HCT116 (cell line): ENCODE measurements at regions not wholly inside any gene's neighbourhood (a gene's known extent, or its start where the extent isn't known, plus 50 kb on each side); places are given as distances from the start of the nearest gene placed in this dataset.

Experiments
- ATAC-seq: fragments of 200-7000 bp; cut with Tn5 transposase; 2 replicates; pipeline ENCODE4 v1.9.1; 2020; ENCODE audit warnings: mild to moderate bottlenecking, moderate library complexity
- BruUV-seq: library from RNA; stranded (reverse); fragments of 400-500 nt; replicated peaks from 2 replicates; lab custom pipeline; 2021; lab: Mats Ljungman, UMichigan
- CTCF ChIA-PET: fragments of 300-600 bp; sonication (Branson Sonifier 250); formaldehyde crosslinking; loops from one replicate; lab custom pipeline; 2021; ENCODE audit warnings: antibody characterized with exemption; lab: Charles Lee
- POLR2A ChIA-PET: fragments of 300-600, 350-600 bp; sonication (Branson Sonifier 250); formaldehyde crosslinking; loops from one replicate; lab custom pipeline; 2021; ENCODE audit warnings: antibody characterized with exemption; lab: Charles Lee
- RAD21 ChIA-PET, 2 experiments: fragments of 300-600 bp; sonication (Branson Sonifier 250); formaldehyde crosslinking; loops; one replicate each; lab custom pipeline; 2023; ENCODE audit warnings: low total read pairs in 2 of 2; ENCODE audit not compliant: uncharacterized antibody in 2 of 2, unreplicated experiment in 2 of 2, low non-redundant PET in 1 of 2; lab: Charles Lee
- DNase-seq: peaks from one replicate; pipeline ENCODE4 v3.0.0-alpha.2; 2010; ENCODE audit warnings: low read depth, low spot score
- H2AFZ ChIP-seq: fragments of 200-600 bp; shearing (Covaris generic), sonication (generic); 2 replicates; pipeline ENCODE4 v1.6.1; 2017; ENCODE audit warnings: low read depth, mixed run types, mixed read lengths, antibody characterized with exemption, low read length; ENCODE audit not compliant: poor library complexity, severe bottlenecking
- H3K27ac ChIP-seq: 2 replicates; pipeline ENCODE4 v1.5.1; 2012; ENCODE audit warnings: low read depth, low read length
- H3K27me3 ChIP-seq: fragments of 200-600 bp; sonication (generic); 2 replicates; pipeline ENCODE4 v1.6.1; 2016; ENCODE audit warnings: mixed run types, low read length, mixed read lengths; ENCODE audit not compliant: insufficient read depth
- H3K36me3 ChIP-seq, 2 experiments: fragments of 200-500 bp in 1 of 2; fragments of 200-600 bp in 1 of 2; sonication (Bioruptor generic) in 1 of 2; sonication (generic) in 1 of 2; 2 replicates each; pipeline versions ENCODE4 v1.5.1 to v1.6.1; 2014 to 2016; ENCODE audit warnings: low read length in 2 of 2, inconsistent platforms in 1 of 2, mixed read lengths in 1 of 2, mixed run types in 1 of 2; ENCODE audit not compliant: insufficient read depth in 2 of 2, control insufficient read depth in 1 of 2
- H3K4me1 ChIP-seq, 2 experiments: fragments of 200-600 bp in 1 of 2; sonication (generic) in 1 of 2; 2 replicates each; pipeline versions ENCODE4 v1.5.1 to v1.6.1; 2012 to 2017; ENCODE audit warnings: low read length in 2 of 2, inconsistent platforms in 1 of 2, mild to moderate bottlenecking in 1 of 2, mixed read lengths in 1 of 2, mixed run types in 1 of 2, moderate library complexity in 1 of 2; ENCODE audit not compliant: insufficient read depth in 2 of 2, control insufficient read depth in 1 of 2
- H3K4me2 ChIP-seq: fragments of 200-600 bp; sonication (generic); 2 replicates; pipeline ENCODE4 v1.6.1; 2017; ENCODE audit warnings: mixed run types, low read length, mixed read lengths
- H3K4me3 ChIP-seq, 2 experiments: fragments of 200-600 bp in 1 of 2; sonication (generic) in 1 of 2; replicated peaks in 1 of 2; 2 replicates each; pipeline ENCODE4 v1.5.1; 2011 to 2016; ENCODE audit warnings: low read length in 2 of 2, control low read depth in 1 of 2, low read depth in 1 of 2, mild to moderate bottlenecking in 1 of 2, mixed read lengths in 1 of 2, mixed run types in 1 of 2
- H3K79me2 ChIP-seq: fragments of 200-600 bp; sonication (generic); 2 replicates; pipeline ENCODE4 v1.6.1; 2017; ENCODE audit warnings: mild to moderate bottlenecking, mixed run types, low read length, moderate library complexity, mixed read lengths; ENCODE audit not compliant: insufficient read depth
- H3K9ac ChIP-seq: fragments of 200-600 bp; sonication (generic); 2 replicates; pipeline ENCODE4 v1.6.1; 2016; ENCODE audit warnings: low read length, mixed read lengths
- H3K9me2 ChIP-seq: fragments of 200-600 bp; sonication (generic), shearing (Covaris generic); 2 replicates; pipeline ENCODE4 v1.6.1; 2017; ENCODE audit warnings: mixed run types, mild to moderate bottlenecking, moderate library complexity; ENCODE audit not compliant: insufficient read depth
- H3K9me3 ChIP-seq, 2 experiments: fragments of 200-500 bp in 1 of 2; fragments of 200-600 bp in 1 of 2; sonication (Bioruptor generic) in 1 of 2; sonication (generic) in 1 of 2; 2 replicates each; pipeline ENCODE4 v1.6.1; 2014 to 2017; ENCODE audit warnings: low read length in 2 of 2, mixed read lengths in 2 of 2, inconsistent platforms in 1 of 2, low read depth in 1 of 2, mild to moderate bottlenecking in 1 of 2, mixed run types in 1 of 2, moderate library complexity in 1 of 2; ENCODE audit not compliant: control insufficient read depth in 1 of 2, insufficient read depth in 1 of 2
- H4K20me1 ChIP-seq: fragments of 200-600 bp; sonication (generic), shearing (Covaris generic); 2 replicates; pipeline ENCODE4 v1.6.1; 2017; ENCODE audit warnings: mixed run types, mild to moderate bottlenecking, moderate library complexity; ENCODE audit not compliant: insufficient read depth
- CBX3 ChIP-seq: IDR thresholded peaks from 2 replicates; pipeline ENCODE4 v1.6.1; 2012; ENCODE audit warnings: low read depth
- CEBPB ChIP-seq: IDR thresholded peaks from 2 replicates; pipeline ENCODE4 v1.6.1; 2012; ENCODE audit warnings: low read depth
- CTCF ChIP-seq, 3 experiments: fragments of 200-600 bp in 1 of 3; sonication (generic) in 1 of 3; IDR thresholded peaks in 2 of 3; conservative IDR thresholded peaks in 1 of 3; 2 replicates each; pipeline ENCODE4 v1.5.1; 2012 to 2017; ENCODE audit warnings: low read depth in 2 of 3, low read length in 2 of 3, antibody characterized with exemption in 1 of 3, borderline replicate concordance in 1 of 3, control low read depth in 1 of 3, mild to moderate bottlenecking in 1 of 3, mixed read lengths in 1 of 3, mixed run types in 1 of 3, moderate library complexity in 1 of 3; ENCODE audit not compliant: insufficient read depth in 1 of 3
- EGR1 ChIP-seq: IDR thresholded peaks from 2 replicates; pipeline ENCODE4 v1.6.1; 2012; ENCODE audit warnings: low read depth
- ELF1 ChIP-seq: IDR thresholded peaks from 2 replicates; pipeline ENCODE4 v1.6.1; 2012; ENCODE audit warnings: low read depth, borderline replicate concordance
- EZH2 ChIP-seq: fragments of 200-600 bp; sonication (generic); IDR thresholded peaks from 2 replicates; pipeline ENCODE4 v1.6.1; 2017; ENCODE audit warnings: antibody characterized with exemption, mixed run types
- EZH2phosphoT487 ChIP-seq: fragments of 200-600 bp; IDR thresholded peaks from 2 replicates; pipeline ENCODE4 v1.6.1; 2018; ENCODE audit warnings: antibody characterized with exemption, borderline replicate concordance
- FOSL1 ChIP-seq: IDR thresholded peaks from 2 replicates; pipeline ENCODE4 v1.6.1; 2012; ENCODE audit warnings: low read depth
- JUND ChIP-seq: IDR thresholded peaks from 2 replicates; pipeline ENCODE4 v1.6.1; 2012
- MAX ChIP-seq: IDR thresholded peaks from 2 replicates; pipeline ENCODE4 v1.6.1; 2012
- RAD21 ChIP-seq: IDR thresholded peaks from 2 replicates; pipeline ENCODE4 v1.6.1; 2012; ENCODE audit warnings: low read depth, mild to moderate bottlenecking
- REST ChIP-seq: IDR thresholded peaks from 2 replicates; pipeline ENCODE4 v1.6.1; 2012; ENCODE audit warnings: low read depth
- SIN3A ChIP-seq: IDR thresholded peaks from 2 replicates; pipeline ENCODE4 v1.6.1; 2012; ENCODE audit warnings: low read depth
- SP1 ChIP-seq: IDR thresholded peaks from 2 replicates; pipeline ENCODE4 v1.6.1; 2012; ENCODE audit warnings: low read depth
- SRF ChIP-seq: IDR thresholded peaks from 2 replicates; pipeline ENCODE4 v1.6.1; 2012; ENCODE audit warnings: low read depth
- TCF7L2 ChIP-seq: IDR thresholded peaks from 2 replicates; pipeline ENCODE4 v1.7.0; 2011; ENCODE audit warnings: borderline replicate concordance, inconsistent platforms; ENCODE audit not compliant: insufficient read depth, insufficient read length; ENCODE audit errors: extremely low read depth
- ZBTB33 ChIP-seq: IDR thresholded peaks from 2 replicates; pipeline ENCODE4 v1.6.1; 2011; ENCODE audit warnings: mild to moderate bottlenecking, low read length, moderate library complexity; ENCODE audit not compliant: insufficient replicate concordance; ENCODE audit errors: extremely low read depth
- ZFX ChIP-seq: fragments of 450-650 bp; IDR thresholded peaks from 2 replicates; pipeline ENCODE4 v1.6.1; 2017
- ZNF274 ChIP-seq: fragments of 200-500 bp; sonication (Bioruptor generic); IDR thresholded peaks from 2 replicates; pipeline ENCODE4 v1.6.1; 2014; ENCODE audit warnings: mild to moderate bottlenecking, low read depth, low read length, inconsistent platforms
- intact Hi-C: fragments of 100-400 bp; cut with micrococcal nuclease; formaldehyde crosslinking; loops from 2 replicates; pipeline ENCODE4 v1.10.0; 2022

GRCh38 chr5:110925398-110925797 is 146.1 kb upstream of the TSLP start:
- ATAC-seq: no peak
- Histone ChIP-seq H3K27ac (no peak overlapping the region), H3K79me2 (no peaks in the 10 kb centered on the region), H3K4me2 (no peak overlapping the region), H3K4me3 (no peak overlapping the region), H3K9me2 (no peaks in the 10 kb centered on the region), H3K27me3 (no peaks in the 10 kb centered on the region), H4K20me1 (no peaks in the 10 kb centered on the region), H3K9ac (no peak overlapping the region), H2AFZ (no peak overlapping the region), H3K4me1 (no peaks in the 10 kb centered on the region), H3K9me3 (no peaks in the 10 kb centered on the region), H3K36me3 (no peaks in the 10 kb centered on the region)
- ChIA-PET RAD21 (no interaction called here), POLR2A (no interaction called here), CTCF (no interaction called here)
- DNase-seq: no peak
- no TSS peak for BruUV-seq
- intact Hi-C loops: no loop called here
- TF ChIP-seq ZNF274: no peak
- no peak for TF ChIP-seq ZFX
- TF ChIP-seq FOSL1: no peak
- TF ChIP-seq REST: no peak
- TF ChIP-seq SRF: no peak
- no peak for TF ChIP-seq RAD21
- TF ChIP-seq JUND: no peak
- no peak for TF ChIP-seq CBX3
- TF ChIP-seq CTCF (IDR thresholded peaks at IDR 0.05 in 2 of 3, conservative IDR thresholded peaks at IDR 0.05 in 1 of 3; ENCODE audit: borderline replicate concordance in 1 of 3, insufficient read depth in 1 of 3, low read depth in 2 of 3, low read length in 2 of 3): no peak
- TF ChIP-seq SP1: no peak
- TF ChIP-seq ELF1: no peak
- TF ChIP-seq CEBPB: no peak
- no peak for TF ChIP-seq MAX
- no peak for TF ChIP-seq ZBTB33
- no peak for TF ChIP-seq EGR1
- no peak for TF ChIP-seq EZH2phosphoT487
- TF ChIP-seq SIN3A: no peak
- no peak for TF ChIP-seq TCF7L2
- no peak for TF ChIP-seq EZH2
